ENCODE measurements at regions not wholly inside any gene's neighbourhood (a gene's known extent, or its start where the extent isn't known, plus 50 kb on each side); places are given as distances from the start of the nearest gene placed in this dataset.

GRCh38 chr4:13159041-13159620, 325.0 kb downstream of the RAB28 start:
- DNase-seq (ENCODE audit: low spot score) = no peak
- H3K27ac Mint-ChIP-seq (ENCODE audit: unreplicated experiment) = no peak overlapping the region
- H3K9me3 Mint-ChIP-seq (ENCODE audit: low read depth) = peaks cover 10% of the 10 kb centered on the region
- no peak overlapping the region for H3K4me3 Mint-ChIP-seq (ENCODE audit: unreplicated experiment)
- TF ChIP-seq CTCF (IDR thresholded peaks at IDR 0.05) = no peak
- H3K4me1 Mint-ChIP-seq (ENCODE audit: low read depth) = peaks cover 18% of the 10 kb centered on the region
- peaks cover 6% of the 10 kb centered on the region for H3K36me3 Mint-ChIP-seq (ENCODE audit: low read depth)
- no peaks in the 10 kb centered on the region for H3K27me3 Mint-ChIP-seq (ENCODE audit: low read depth)

DNA sequence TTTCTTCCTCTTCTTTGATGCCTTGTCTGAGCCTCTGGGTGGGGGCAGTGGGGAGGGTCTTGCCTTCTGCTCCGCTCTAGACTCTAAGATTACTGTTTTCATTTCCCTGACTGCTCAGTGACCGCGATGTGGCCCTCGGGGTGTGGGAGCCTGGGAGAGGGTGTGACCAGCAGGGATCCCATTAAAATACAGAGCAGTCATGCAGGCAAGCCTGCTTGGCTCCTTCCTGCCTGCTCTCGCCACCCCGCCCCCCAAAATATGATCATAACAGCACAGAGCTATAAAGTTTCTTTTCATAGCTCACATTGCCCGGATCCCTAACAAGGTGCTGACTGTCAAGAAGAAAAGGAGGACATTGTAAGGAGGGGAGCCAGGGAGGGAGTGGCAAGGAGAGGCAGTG, 332.9 kb downstream of the RAB28 start:
- Mint-ChIP-seq H3K9me3 (ENCODE audit: low read depth) (peaks cover 9% of the 10 kb centered on the region), H3K27ac (ENCODE audit: unreplicated experiment) (no peak overlapping the region), H3K36me3 (ENCODE audit: low read depth) (peaks cover 4% of the 10 kb centered on the region), H3K27me3 (ENCODE audit: low read depth) (no peaks in the 10 kb centered on the region), H3K4me3 (ENCODE audit: unreplicated experiment) (no peak overlapping the region), H3K4me1 (ENCODE audit: low read depth) (peaks cover 6% of the 10 kb centered on the region)
- DNase-seq (ENCODE audit: low spot score) = no peak
- TF ChIP-seq CTCF (IDR thresholded peaks at IDR 0.05) = no peak

- Mint-ChIP-seq H3K9me3 (ENCODE audit: low read depth) (no peaks in the 10 kb centered on the region), H3K36me3 (ENCODE audit: low read depth) (no peaks in the 10 kb centered on the region), H3K4me3 (ENCODE audit: unreplicated experiment) (no peak overlapping the region), H3K4me1 (ENCODE audit: low read depth) (no peaks in the 10 kb centered on the region), H3K27me3 (ENCODE audit: low read depth) (no peaks in the 10 kb centered on the region), H3K27ac (ENCODE audit: unreplicated experiment) (no peak overlapping the region)
- DNase-seq (ENCODE audit: low spot score) = no peak
- no peak for TF ChIP-seq CTCF (IDR thresholded peaks at IDR 0.05)
Observed at GRCh38 chr4:13143222-13144070, 340.7 kb downstream of the RAB28 start.

- TF ChIP-seq CTCF (IDR thresholded peaks at IDR 0.05) = no peak
- no peaks in the 10 kb centered on the region for H3K27me3 Mint-ChIP-seq (ENCODE audit: low read depth)
- no peaks in the 10 kb centered on the region for H3K36me3 Mint-ChIP-seq (ENCODE audit: low read depth)
- no peak for DNase-seq (ENCODE audit: low spot score)
- no peak overlapping the region for H3K4me3 Mint-ChIP-seq (ENCODE audit: unreplicated experiment)
- no peaks in the 10 kb centered on the region for H3K4me1 Mint-ChIP-seq (ENCODE audit: low read depth)
- no peaks in the 10 kb centered on the region for H3K9me3 Mint-ChIP-seq (ENCODE audit: low read depth)
- no peak overlapping the region for H3K27ac Mint-ChIP-seq (ENCODE audit: unreplicated experiment)
Observed at GRCh38 chr4:13142726-13143125, 341.4 kb downstream of the RAB28 start.

DNA sequence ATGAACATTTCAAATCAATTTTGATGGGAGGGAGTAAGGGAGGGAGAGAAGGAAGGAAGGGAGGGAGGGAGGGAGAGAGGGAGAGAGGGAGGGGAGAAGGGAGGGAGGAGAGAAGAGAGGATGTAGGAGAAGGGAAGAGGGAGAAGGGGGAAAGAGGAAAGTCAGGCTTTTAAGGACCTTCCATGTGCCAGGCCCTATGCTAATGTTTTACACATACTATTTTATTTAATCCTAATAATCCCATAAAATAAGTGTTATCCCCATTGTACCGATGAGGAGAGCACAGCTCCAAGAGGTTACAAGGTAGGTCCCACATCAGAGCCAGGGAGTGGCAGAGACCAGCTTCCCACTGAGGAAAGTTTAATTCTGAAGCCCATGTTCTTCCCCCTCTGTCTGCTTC, 341.9 kb downstream of the RAB28 start:
- H3K27ac Mint-ChIP-seq (ENCODE audit: unreplicated experiment) = no peak overlapping the region
- H3K4me3 Mint-ChIP-seq (ENCODE audit: unreplicated experiment) = no peak overlapping the region
- H3K36me3 Mint-ChIP-seq (ENCODE audit: low read depth) = no peaks in the 10 kb centered on the region
- no peaks in the 10 kb centered on the region for H3K4me1 Mint-ChIP-seq (ENCODE audit: low read depth)
- H3K27me3 Mint-ChIP-seq (ENCODE audit: low read depth) = no peaks in the 10 kb centered on the region
- DNase-seq (ENCODE audit: low spot score) = no peak
- TF ChIP-seq CTCF (IDR thresholded peaks at IDR 0.05) = no peak
- H3K9me3 Mint-ChIP-seq (ENCODE audit: low read depth) = no peaks in the 10 kb centered on the region

Measured in chondrocyte (in vitro differentiated cells).